Stimulated activated CD4-positive, alpha-beta T cell treated with anti-CD3 and anti-CD28 coated beads, Interleukin-12 subunit alpha, Interleukin-12 subunit beta, amount 100 ng/mL, for 4 hours (primary cell): ENCODE measurements at regions not wholly inside any gene's neighbourhood (a gene's known extent, or its start where the extent isn't known, plus 50 kb on each side); places are given as distances from the start of the nearest gene placed in this dataset.
"Not testable (repeated sequence)": the region's sequence is repeated elsewhere in the genome, so short reads cannot be mapped to it uniquely, and the experiment has no call there.

Experiments
- DNase-seq: peaks from one replicate; pipeline ENCODE4 v3.0.0-alpha.2; 2020

- DNase-seq = no peak
Measured at GRCh38 chr2:83003555-83003954, 1455.5 kb downstream of the SUCLG1 start.

DNA sequence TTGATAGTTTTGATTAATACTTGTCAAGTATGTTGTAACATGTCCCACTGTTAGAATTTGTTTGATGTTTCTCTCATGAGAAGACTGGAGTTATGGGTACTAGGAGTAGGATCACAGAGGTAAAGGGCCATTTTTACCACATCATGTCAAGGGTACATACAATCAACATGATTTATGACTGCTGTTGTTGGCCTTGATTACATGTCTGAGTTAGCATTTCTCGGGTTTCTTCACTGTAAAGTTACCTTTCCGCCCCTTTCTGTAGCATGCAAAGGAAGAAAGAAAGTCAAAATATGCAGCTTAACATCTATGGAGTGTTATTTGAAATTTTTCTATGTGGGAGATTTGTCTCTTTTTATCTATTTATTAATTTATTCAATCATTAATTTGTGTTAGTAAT is 1456.4 kb downstream of the SUCLG1 start:
- no peak for DNase-seq

DNA sequence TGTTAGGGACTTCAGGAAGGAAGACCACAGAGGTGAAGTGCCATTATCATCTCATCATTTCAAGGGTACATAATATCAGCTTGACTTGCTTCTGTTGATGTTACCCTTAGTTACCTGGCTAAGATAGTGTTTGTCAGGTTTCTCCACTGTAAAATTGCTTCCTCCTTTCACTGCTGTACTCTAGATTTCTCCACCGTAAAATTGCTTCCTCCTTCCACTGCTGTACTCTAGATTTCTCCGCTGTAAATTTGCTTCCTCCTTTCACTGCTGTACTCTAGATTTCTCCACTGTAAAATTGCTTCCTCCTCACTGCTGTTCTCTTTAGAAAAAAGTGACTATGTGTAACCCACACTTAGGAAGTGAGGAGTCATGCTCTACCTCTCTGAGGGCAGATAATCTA is 1460.3 kb downstream of the SUCLG1 start:
- DNase-seq = no peak

- no peak for DNase-seq
Measured at GRCh38 chr2:82996217-82996616, 1462.9 kb downstream of the SUCLG1 start.

GRCh38 chr2:82994151-82994550 is 1464.9 kb downstream of the SUCLG1 start:
- DNase-seq = no peak

DNA sequence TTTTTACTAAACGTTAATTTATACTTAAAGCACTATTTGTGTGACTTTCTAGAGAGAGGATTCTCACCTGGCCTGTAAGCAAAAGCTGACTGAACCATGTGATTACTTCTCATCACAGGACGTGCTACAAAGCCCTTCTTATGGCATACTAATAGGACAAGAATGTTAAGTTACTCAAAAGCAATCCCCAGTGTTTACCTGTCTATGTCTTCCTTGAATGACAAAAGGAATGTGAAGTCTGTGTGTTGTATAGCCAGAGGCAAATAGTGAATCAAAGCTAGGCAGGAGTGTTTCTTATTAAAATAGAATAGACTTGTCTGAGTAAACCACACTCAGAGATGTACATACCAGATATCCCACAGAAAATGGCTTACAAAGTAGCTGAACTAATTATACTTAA is 1465.5 kb downstream of the SUCLG1 start:
- DNase-seq = no peak

DNA sequence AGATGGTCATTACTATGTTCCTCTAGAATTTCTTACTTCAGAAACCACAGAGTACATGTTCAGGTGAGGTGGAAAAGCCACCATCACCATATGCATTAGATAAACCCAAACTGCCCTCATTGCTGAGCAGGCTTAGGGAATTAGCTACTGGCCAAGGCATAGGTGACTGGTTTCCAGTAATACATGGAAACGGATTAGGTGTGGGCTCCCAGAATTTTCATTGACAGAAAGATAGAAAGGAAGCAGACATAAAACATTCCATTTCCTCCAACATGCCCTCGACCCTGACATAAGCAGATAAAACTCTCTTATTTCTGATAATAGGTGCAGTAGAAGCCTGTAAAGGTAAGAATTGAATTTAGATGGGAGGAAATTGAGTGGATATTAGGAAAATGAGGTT is 1466.1 kb downstream of the SUCLG1 start:
- DNase-seq = no peak

DNA sequence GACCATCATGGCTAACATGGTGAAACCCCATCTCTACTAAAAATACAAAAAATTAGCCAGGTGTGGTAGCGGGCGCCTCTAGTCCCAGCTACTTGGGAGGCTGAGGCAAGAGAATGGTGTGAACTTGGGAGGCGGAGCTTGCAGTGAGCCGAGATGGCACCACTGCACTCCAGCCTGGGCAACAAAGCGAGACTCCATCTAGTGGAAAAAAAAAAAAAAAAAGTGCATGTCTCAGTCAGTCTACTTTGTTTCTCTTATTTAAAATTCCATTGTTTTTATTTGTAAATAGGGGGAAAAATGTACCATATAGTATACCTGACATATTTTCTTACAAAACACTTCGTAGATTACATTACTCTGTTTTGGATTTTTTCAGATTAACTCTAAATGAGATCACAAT is 1471.4 kb downstream of the SUCLG1 start:
- DNase-seq = not testable (repeated sequence)

DNA sequence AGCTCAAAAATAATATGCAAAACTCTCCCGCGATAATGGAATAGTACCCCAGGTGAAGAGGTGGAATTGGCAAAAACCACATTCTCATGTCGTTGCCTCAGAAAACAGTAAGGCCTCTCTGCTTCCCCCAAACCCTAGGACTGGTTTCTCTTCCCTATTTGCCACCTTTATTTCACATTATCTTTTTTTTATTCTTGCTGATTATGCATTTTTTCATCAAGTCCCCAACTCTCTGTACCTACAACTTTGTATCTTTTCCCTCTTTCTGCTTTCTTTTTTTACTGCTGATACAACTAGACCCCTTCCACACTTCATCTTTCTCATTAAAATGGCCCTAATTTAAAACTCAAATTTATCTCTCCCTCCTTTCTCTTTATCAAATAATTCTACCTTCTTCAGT is 1472.2 kb downstream of the SUCLG1 start:
- DNase-seq = no peak

- DNase-seq = no peak
Measured at GRCh38 chr2:82985572-82986197, 1473.4 kb downstream of the SUCLG1 start.

- DNase-seq = no peak
Measured at GRCh38 chr2:82968358-82968757, 1490.7 kb downstream of the SUCLG1 start.

- DNase-seq = no peak
Measured at GRCh38 chr2:82964341-82964740, 1494.7 kb downstream of the SUCLG1 start.

DNA sequence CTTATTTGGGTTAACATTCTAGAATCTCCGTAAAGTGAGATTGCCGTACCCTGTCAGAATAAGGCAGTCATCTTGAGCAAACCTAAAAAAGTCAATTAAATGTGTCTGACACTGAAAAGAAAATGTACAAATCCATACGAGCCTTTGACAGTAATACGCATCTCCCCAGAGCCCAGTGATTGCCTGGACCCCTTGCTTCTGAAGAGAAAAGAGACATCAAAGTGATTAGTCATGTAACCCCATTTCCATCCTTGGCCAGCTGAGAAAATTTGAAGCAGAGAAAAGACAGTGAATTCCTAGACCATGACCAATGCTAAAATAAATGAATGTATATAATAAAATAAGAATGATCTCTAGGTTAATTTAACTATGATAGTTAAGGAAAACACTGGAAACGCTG is 1499.4 kb downstream of the SUCLG1 start:
- DNase-seq = no peak

DNA sequence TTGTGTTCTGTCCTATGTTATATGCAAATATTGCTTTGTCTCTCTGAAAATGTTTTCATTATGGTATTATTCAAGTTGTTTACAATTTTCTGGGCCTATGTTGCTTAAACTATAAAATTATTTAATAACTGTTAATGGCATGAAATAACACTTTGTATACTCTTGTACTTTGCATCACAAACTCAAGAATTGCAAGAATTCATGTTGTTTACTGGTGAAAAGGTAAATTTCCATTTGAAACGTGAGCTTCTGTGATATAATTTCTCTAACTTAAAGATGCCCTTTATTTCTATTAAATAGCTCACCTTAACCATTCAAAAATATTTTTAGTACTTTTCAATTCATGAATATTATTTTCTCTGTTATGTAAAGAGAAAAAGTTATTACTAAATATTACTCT is 1504.2 kb downstream of the SUCLG1 start:
- DNase-seq = no peak

- no peak for DNase-seq
Measured at GRCh38 chr2:82939211-82939610, 1519.9 kb downstream of the SUCLG1 start.

DNA sequence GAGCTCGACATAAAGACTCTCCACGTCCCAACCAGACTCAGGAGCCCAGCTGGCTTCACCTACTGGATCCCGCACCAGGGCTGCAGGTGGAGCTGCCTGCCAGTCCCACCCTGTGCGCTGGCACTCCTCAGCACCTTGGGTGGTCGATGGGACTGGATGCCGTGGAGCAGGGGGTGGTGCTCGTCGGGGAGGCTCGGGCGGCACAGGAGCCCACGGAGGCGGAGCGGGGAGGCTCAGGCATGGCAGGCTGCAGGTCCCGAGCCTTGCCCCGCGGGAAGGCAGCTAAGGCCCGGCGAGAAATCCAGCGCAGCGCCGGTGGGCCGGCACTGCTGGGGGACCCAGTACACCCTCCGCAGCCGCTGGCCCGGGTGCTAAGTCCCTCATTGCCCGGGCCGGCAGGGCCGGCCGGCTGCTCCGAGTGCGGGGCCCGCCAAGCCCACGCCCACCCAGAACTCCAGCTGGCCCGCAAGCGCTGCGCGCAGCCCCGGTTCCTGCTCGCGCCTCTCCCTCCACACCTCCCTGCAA is 1520.7 kb downstream of the SUCLG1 start:
- not testable (repeated sequence) for DNase-seq

DNA sequence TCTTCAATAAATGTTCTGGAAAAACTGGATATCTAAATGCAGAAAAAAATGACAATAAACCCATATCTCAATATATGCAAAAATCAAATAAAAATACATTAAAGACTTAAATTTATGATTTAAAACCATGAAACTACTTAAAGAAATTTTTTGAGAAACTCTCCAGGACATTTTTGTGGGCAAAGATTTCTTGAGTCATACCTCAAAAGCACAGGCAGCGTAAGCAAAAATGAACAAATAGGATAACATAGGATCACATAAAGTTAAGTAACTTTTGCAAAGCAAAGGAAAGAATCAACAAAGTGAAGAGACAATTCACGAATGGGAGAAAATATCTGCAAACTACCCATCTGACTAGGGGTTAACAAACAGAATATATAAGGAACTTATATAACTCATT is 1545.5 kb downstream of the SUCLG1 start:
- DNase-seq = no peak

DNA sequence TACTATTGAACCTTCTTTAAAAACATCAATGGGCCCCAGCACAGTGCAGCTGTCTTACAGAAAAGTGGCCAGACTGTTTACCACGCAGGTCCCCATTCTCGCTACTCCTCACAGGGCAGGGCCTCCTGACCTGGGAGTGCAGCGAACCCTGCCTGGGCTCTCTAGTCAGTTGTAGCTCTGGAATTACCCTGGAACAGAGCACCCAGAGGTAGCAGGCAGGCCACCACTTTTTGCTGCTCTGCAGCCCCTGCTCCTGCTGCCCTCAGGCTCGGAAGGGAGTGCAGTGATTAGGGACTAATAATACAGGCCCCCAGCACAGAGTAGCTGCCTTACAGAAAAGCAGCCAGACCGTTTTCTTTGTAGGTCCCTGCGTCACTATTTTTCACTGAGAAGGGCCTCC is 1563.0 kb downstream of the SUCLG1 start:
- no peak for DNase-seq

- no peak for DNase-seq
Measured at GRCh38 chr2:82893190-82893589, 1565.9 kb downstream of the SUCLG1 start.

GRCh38 chr2:82879803-82880202 is 1579.3 kb downstream of the SUCLG1 start:
- no peak for DNase-seq

DNA sequence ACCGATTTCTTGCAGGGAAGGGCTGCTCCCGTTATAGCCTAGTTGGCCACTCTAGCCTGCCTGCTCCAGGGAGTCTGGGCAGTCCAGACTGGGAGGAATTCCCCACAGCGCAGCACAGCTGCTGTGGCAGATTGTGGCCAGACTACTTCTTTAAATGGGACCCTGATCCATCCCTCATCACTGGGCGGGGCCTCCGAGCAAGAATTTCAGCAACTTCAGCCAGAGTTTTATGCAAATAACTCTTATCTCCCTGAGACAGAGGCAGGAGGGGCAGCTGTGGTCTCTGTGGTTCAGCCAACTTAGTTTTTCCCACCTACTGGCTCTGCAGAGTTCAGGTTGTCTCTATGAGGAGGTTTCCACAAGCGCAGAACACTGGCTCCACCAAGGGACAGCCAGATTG is 1583.2 kb downstream of the SUCLG1 start:
- DNase-seq = no peak

DNA sequence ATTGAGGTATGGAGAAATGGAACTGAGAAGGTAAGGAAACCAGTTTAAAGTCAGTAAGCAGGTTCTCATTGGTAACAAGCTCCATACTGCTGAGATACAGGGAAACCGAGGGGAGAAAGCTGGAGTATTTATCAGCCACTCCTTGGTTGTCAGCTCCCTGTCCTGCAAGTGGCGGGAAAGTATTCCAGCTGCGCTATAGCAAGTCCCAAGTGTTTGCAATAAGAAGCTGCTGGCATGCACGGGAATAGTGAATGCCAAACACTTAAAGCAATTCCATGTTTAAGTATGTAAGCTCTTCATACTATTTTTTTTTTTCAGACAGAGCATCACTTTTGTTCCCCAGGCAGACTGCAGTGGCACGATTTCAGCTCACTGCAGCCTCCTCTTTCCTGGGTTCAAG is 1601.1 kb downstream of the SUCLG1 start:
- no peak for DNase-seq

GRCh38 chr2:82853299-82853698 is 1605.8 kb downstream of the SUCLG1 start:
- no peak for DNase-seq

- DNase-seq = no peak
Measured at GRCh38 chr2:82852787-82853186, 1606.3 kb downstream of the SUCLG1 start.

GRCh38 chr2:82848285-82848684 is 1610.8 kb downstream of the SUCLG1 start:
- DNase-seq = no peak
